ENCODE measurements at regions not wholly inside any gene's neighbourhood (a gene's known extent, or its start where the extent isn't known, plus 50 kb on each side); places are given as distances from the start of the nearest gene placed in this dataset.

GRCh38 chr1:166627558-166627957 lies 211.7 kb upstream of the POGK start:
- TF ChIP-seq POLR2A (IDR thresholded peaks at IDR 0.05; ENCODE audit: low read length) (no peak), GATA1 (IDR thresholded peaks at IDR 0.05; ENCODE audit: low read depth, low read length) (no peak)
